Ishikawa (cell line): ENCODE measurements at regions not wholly inside any gene's neighbourhood (a gene's known extent, or its start where the extent isn't known, plus 50 kb on each side); places are given as distances from the start of the nearest gene placed in this dataset.

Experiments used
- CEBPB ChIP-seq: IDR thresholded peaks from 2 replicates; pipeline ENCODE4 v1.6.1; 2012
- CREB1 ChIP-seq: IDR thresholded peaks from 2 replicates; pipeline ENCODE4 v1.6.1; 2012; ENCODE audit warnings: low read depth
- EGR1 ChIP-seq: IDR thresholded peaks from 2 replicates; pipeline ENCODE4 v1.6.1; 2012
- EP300 ChIP-seq: IDR thresholded peaks from 2 replicates; pipeline ENCODE4 v1.6.1; 2012; ENCODE audit warnings: borderline replicate concordance
- NFIC ChIP-seq: IDR thresholded peaks from 2 replicates; pipeline ENCODE4 v1.6.1; 2012
- RAD21 ChIP-seq: IDR thresholded peaks from 2 replicates; pipeline ENCODE4 v1.6.1; 2012; ENCODE audit warnings: low read depth
- TAF1 ChIP-seq: IDR thresholded peaks from 2 replicates; pipeline ENCODE4 v1.6.1; 2012; ENCODE audit warnings: low read depth, mild to moderate bottlenecking
- TEAD4 ChIP-seq: IDR thresholded peaks from 2 replicates; pipeline ENCODE4 v1.6.1; 2012
- YY1 ChIP-seq: IDR thresholded peaks from 2 replicates; pipeline ENCODE4 v1.6.1; 2012; ENCODE audit warnings: low read depth
- ZBTB7A ChIP-seq: IDR thresholded peaks from 2 replicates; pipeline ENCODE4 v1.6.1; 2012; ENCODE audit warnings: low read depth
- TF ChIP-seq, protein P1 (sequence below): IDR thresholded peaks from 2 replicates; pipeline ENCODE4 v1.6.1; 2012; ENCODE audit warnings: low read depth, mild to moderate bottlenecking
- TF ChIP-seq, protein P2 (sequence below): IDR thresholded peaks from 2 replicates; pipeline ENCODE4 v1.6.1; 2012

DNA sequence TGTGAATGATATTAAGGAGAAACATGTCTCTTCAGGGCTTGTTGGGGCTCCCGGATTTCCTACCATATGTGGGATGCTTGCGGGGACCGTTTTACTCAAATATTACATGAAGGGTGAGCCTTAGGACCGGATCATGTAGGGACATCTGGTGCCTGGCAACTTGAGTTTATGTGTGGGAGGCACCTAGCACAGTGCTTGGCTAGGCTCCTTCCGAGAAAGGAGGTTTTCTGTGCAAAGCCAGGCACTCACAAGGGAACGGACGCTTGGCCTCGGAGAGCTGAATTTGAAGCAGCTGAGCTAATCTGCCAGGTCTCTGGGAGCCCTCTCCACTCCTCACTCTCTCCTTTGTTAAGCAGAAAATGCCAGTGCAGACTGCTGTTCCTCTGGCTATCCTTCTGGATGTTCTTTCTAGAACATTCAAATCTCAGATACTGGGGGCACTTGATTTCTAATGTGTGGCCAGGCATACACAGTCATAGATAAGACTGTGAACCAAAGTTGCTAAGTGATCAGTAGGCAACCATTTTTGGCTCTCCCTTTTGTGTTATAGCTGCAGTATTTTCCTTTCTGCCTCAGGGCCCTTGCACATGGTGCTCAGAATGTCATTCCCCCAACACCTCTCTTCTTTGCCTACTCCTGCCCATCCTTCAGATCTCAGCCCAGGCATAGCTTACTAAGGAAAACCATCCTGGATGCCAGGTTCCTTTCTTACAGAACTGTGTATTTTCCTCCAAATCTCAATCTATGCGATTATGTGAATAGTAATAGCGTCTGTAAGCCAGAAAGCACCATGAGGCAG is 216.6 kb upstream of the CSF3R start:
- no peak for TF ChIP-seq EP300
- no peak for TF ChIP-seq TAF1
- no peak for TF ChIP-seq YY1
- no peak for TF ChIP-seq CREB1
- TF ChIP-seq, protein P1, sequence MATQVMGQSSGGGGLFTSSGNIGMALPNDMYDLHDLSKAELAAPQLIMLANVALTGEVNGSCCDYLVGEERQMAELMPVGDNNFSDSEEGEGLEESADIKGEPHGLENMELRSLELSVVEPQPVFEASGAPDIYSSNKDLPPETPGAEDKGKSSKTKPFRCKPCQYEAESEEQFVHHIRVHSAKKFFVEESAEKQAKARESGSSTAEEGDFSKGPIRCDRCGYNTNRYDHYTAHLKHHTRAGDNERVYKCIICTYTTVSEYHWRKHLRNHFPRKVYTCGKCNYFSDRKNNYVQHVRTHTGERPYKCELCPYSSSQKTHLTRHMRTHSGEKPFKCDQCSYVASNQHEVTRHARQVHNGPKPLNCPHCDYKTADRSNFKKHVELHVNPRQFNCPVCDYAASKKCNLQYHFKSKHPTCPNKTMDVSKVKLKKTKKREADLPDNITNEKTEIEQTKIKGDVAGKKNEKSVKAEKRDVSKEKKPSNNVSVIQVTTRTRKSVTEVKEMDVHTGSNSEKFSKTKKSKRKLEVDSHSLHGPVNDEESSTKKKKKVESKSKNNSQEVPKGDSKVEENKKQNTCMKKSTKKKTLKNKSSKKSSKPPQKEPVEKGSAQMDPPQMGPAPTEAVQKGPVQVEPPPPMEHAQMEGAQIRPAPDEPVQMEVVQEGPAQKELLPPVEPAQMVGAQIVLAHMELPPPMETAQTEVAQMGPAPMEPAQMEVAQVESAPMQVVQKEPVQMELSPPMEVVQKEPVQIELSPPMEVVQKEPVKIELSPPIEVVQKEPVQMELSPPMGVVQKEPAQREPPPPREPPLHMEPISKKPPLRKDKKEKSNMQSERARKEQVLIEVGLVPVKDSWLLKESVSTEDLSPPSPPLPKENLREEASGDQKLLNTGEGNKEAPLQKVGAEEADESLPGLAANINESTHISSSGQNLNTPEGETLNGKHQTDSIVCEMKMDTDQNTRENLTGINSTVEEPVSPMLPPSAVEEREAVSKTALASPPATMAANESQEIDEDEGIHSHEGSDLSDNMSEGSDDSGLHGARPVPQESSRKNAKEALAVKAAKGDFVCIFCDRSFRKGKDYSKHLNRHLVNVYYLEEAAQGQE: no peak
- TF ChIP-seq TEAD4: no peak
- TF ChIP-seq, protein P2, sequence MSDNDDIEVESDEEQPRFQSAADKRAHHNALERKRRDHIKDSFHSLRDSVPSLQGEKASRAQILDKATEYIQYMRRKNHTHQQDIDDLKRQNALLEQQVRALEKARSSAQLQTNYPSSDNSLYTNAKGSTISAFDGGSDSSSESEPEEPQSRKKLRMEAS: no peak
- no peak for TF ChIP-seq EGR1
- TF ChIP-seq ZBTB7A: no peak
- no peak for TF ChIP-seq RAD21
- no peak for TF ChIP-seq NFIC
- TF ChIP-seq CEBPB: no peak
